HG03565 (cell line): ENCODE measurements at regions not wholly inside any gene's neighbourhood (a gene's known extent, or its start where the extent isn't known, plus 50 kb on each side); places are given as distances from the start of the nearest gene placed in this dataset.
"Not testable (repeated sequence)": the region's sequence is repeated elsewhere in the genome, so short reads cannot be mapped to it uniquely, and the experiment has no call there.

Experiments
- ATAC-seq: cut with Tn5 transposase; IDR thresholded peaks from one replicate; pipeline ENCODE4 v1.9.1; 2021; ENCODE audit warnings: mild to moderate bottlenecking, moderate library complexity; ENCODE audit not compliant: unreplicated experiment

DNA sequence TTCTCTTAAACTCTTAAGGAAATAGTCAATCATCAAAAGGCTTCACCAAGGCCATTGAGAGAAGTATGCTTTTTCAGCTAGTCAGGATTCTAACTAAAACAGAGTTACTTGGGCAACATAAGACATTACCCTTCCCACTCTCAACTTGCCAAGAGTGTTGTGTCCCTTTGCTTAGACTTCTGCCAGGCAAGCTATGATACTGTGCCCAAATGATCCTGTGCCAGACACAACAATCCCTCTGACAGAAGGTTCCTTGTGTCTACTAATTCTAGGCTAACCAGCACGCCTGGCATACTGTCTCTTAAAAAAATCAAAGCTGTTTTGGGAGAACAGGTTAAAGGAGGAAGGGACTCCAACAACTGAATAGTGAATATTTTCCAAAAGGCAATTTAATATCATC lies 750.6 kb downstream of the CDY1 start:
- not testable (repeated sequence) for ATAC-seq

DNA sequence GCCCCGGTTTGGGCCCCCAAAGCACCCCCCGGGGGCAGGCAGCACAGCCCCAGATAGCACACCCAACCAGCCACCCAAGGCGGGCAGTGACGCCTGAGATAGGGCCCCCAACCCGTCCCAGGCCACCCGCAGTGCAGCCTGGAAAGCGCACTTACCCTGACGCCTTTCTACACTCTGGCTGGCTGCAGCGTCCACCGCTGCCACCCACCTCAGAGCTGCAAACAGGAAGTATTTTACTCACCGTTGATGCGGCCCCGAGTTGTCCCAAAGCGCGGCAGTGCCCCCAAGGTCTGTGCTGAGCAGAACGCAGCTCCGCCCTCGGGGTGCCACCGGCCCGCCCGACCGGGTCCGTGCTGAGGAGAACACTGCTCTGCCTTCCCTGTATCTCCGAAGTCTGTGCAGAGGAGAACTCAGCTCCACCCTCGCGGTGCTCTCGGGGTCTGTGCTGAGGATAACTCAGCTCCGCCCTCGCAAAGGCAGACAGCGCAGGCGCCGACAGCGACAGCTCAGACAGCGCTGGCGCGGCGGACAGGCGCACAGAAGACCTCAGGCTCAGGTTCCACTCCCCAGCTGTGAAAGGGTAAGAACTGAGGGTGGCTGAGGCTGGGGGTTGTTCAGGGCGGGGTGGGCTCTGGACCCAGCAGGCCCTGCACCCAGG lies 786.9 kb downstream of the CDY1 start:
- ATAC-seq: no peak

DNA sequence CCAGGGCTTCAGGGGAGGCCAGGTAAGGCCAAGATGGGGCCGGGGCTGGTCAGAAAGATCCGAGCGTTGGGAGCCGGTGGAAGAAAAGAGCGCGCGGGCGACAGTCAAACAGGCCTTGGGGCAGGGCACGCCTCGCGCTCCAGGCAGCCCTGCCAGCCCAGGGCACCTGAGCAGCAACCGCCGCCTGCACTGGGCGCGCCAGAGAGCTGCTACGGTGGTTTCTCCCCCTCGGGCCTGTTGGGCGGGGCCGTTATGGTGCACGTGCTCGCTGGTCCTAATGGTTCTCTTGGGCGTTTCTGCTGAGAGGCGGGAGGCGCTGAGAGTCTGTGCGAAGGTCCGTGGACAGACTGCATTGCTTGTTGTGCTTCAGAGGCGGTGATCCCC lies 787.4 kb downstream of the CDY1 start:
- ATAC-seq: no peak
